NT2/D1 (cell line): ENCODE measurements at regions not wholly inside any gene's neighbourhood (a gene's known extent, or its start where the extent isn't known, plus 50 kb on each side); places are given as distances from the start of the nearest gene placed in this dataset.

Source experiments
- YY1 ChIP-seq: IDR thresholded peaks from 2 replicates; pipeline ENCODE4 v1.6.1; 2011; ENCODE audit not compliant: insufficient read length, insufficient read depth
- ZNF274 ChIP-seq: IDR thresholded peaks from 2 replicates; pipeline ENCODE4 v1.6.1; 2011; ENCODE audit warnings: mild to moderate bottlenecking, low read depth, low read length

GRCh38 chr9:13721481-13722235 is 442.2 kb upstream of the MPDZ start:
- TF ChIP-seq YY1: no peak
- TF ChIP-seq ZNF274: no peak
